Stimulated activated CD4-positive, alpha-beta T cell treated with anti-CD3 and anti-CD28 coated beads, Interleukin-15, amount 100 ng/mL, for 24 hours (primary cell): ENCODE measurements at regions not wholly inside any gene's neighbourhood (a gene's known extent, or its start where the extent isn't known, plus 50 kb on each side); places are given as distances from the start of the nearest gene placed in this dataset.
"Not testable (repeated sequence)": the region's sequence is repeated elsewhere in the genome, so short reads cannot be mapped to it uniquely, and the experiment has no call there.

Experiments used
- DNase-seq: peaks from one replicate; pipeline ENCODE4 v3.0.0-alpha.2; 2020

DNA sequence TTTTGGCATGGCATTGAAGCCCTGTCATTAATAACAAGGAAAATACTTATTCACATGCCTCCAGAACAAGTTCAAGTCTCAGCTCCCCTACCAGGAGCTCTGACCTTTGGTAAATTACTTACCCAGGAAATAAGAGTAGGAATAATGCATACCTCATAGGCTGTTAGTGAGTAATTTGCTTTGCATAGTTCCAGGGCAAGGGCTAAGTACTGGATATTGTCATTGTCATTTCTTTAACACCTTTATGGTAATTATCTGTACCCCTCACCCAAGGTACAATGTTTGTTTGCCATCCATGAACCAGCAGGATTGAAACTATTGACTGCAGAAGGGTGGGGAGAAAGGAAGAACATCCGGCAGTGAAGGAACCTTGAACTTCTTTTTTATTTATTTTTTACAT lies 148.5 kb downstream of the SOX2 start:
- no peak for DNase-seq

DNA sequence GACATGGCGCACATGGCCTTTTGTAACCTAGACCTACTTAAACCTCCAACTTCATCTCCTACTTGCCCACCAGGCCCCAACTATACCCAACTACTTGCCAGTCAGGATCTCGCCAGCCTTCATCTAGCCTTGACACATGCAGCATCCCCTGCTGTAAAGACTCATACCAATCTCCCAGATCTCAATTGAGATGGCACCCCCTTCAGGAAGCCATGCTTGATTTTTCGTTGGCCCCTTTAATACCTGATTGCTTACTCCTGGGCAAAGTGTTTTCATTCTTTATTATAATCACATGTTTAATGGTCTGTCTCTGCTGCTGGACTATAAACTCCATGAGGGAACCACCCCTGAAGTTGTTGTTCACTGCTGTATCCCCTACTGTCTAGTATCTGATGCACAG lies 150.8 kb downstream of the SOX2 start:
- DNase-seq: no peak

DNA sequence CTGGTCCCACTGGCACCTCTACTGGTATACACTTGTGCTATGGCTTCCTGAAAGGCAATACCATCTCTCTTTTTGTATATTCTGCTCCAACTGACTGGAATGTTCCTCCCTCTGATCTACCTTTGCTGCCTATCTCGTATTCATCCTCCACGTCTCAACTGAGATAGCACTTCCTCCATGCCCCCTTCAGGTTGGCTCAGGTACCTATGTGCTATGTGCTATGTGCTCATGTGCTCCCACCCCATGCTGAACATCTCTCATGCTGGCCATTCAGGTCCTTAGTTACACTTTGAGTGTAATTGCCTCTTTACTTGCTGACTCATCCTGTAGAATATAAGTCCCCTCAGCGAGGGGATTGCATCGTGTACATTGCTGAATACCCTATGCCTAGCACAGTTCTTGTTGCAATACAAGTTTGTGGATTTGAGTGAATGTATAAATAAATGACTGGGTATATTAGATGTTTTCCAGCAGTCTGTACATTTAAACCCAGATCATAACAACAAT lies 156.9 kb downstream of the SOX2 start:
- no peak for DNase-seq

DNA sequence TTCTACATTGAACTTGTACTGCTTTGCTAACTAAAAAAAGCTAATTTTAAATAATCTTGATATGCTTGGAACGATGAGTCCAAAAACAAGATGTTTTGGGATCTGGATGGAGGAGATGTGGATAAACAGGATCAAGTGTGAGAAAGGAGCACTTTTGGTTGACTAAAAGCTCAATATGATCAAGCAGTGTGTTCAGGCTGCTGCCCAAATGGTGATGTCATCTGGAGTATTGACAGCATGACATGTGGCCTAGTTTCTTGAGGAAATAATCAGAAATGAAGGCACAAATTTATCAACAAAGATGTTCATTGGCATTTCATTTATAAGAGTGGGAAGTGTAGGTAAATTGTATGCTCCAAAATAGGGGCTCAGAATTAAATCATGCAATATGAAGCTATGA lies 161.2 kb downstream of the SOX2 start:
- no peak for DNase-seq

DNA sequence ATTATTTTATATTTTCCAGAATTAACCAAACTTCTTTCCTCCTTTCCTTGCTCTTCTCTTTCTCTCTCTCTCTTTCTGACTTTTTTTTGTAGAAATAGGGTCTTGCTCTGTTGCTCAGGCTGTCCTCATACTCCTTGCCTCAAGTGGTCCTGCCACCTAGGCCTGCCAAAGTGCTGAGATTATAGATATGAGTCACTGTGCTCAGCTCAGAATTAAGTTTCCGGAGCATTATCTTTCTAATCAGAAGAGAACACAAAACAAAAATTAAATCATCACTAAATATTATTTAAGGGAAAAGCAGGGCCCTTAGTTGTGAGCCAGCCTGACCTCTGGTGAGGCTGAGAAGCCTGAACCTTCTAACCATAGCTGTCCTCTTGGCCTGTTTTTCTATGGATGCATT lies 168.2 kb downstream of the SOX2 start:
- no peak for DNase-seq

DNA sequence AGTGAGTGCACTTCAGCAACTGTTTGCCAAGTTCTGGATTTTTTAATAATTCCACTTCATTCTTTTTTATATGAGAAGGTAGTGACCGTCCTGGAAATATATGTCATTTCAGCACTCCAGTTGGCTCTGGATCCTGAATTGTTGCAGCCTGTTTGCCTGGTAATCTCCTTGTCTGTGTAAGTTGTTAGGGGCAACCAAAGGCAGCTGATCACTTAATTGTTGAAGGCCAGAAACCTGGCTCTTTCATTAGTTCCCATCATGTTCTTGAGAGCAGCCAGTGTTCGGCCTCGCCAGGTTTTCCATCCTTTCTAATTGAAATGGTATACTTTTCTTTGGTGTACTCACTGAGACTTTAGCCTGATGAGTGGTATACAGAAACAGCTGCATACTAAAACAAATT lies 168.6 kb downstream of the SOX2 start:
- DNase-seq: no peak

DNA sequence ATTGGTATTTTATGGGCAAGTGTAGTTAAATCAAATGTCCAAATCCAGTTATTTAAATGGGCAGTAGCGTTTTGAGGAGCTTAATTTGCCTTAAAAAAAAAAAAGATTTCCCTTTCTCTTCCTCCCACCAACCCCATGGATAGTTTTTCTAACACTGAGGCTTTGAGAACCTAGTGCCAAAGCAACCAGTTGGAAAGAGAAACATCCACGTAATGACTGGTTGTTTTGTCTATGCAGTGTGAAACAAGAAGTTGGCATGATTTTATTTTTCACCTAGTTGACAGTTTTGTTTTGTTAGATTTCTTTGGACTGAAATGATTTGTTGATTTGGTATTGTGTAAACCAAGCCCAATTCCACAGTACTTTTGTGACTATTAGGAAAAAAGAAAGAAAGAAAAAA lies 170.0 kb downstream of the SOX2 start:
- no peak for DNase-seq

DNA sequence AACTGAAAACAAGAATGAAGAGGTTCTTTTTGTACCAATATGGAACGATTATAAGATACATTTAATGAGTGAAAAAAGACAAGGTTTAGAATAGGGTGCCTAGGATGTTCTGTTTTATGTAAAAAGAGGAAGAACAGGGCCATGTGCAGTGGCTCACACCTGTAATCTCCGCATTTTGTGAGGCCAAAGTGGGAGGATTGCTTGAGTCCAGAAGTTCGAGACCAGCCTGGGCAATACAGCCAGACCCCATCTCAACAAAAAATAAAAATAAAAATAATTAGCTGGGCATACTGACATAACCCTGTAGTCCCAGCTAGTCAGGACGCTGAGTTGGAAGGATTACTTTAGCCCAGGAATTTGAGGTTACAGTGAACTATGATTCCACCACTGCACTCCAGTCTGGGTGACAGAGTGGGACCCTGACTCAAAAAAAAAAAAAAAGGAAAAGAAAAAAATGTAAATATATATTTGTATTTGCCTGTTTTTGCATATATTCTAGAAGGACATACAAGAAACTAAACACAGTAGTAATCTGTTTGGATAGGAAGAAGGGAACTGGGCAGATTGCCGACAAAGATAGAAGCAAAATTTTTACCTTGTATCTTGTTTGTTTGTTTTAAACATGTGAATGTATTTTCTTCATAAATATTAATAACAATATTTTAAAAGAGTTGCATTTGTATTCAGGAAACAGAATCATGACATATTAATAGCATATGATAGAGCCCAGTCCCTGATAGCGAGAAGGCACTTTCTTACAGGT lies 174.3 kb downstream of the SOX2 start:
- DNase-seq: no peak

DNA sequence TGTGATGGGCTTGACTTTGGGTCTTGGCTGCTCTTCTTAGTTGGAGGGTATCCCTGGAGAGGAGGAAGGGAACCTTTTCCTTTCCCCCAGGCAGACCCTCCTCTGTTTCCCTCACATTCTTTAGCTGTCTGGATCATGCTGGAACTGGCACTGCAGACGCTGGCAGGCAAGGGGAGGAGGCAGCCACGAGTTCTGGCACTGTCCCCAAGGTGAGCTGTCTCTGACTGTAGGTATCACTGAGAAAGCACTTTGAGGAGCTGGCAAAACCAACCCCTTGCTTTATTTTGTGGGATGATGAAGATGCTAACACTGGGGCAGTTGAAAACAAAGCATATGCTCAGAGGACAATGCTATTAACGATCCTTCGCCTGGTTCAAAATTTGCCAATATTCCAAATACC lies 175.0 kb downstream of the SOX2 start:
- DNase-seq: no peak

DNA sequence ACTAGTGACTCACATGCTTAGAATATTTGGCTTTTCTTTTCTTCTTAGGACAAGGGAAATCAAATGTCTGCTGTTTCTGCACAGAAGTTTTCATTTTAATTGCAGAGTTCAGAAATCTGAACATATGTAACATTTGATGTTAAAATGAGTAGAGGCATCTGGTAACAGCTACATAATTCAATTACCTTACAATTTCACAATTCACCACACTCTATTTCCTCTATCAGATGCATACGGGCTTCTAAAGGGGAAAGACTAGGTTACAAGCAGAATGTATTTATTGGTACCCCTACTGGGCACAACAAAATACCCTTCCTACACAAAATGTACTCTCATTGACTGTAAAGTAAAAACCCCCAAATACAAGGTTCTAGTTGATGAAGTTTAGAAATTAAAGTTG lies 176.0 kb downstream of the SOX2 start:
- DNase-seq: no peak

DNA sequence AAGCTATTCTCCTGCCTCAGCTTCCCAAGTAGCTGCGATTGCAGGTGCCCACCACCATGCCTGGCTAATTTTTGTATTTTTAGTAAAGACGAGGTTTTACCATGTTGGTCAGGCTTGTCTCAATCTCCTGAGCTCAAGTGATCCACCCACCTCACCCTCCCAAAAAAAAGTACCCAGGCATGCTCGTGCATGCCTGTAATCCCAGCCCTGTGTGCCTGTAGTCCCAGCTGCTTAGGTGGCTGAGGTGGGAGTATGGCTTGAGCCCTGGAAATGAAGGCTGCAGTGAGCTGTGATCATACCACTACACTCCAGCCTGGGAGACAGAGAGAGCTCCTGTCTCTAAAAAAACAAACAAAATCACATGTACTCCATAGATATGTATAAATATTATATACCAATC lies 176.5 kb downstream of the SOX2 start:
- no peak for DNase-seq

DNA sequence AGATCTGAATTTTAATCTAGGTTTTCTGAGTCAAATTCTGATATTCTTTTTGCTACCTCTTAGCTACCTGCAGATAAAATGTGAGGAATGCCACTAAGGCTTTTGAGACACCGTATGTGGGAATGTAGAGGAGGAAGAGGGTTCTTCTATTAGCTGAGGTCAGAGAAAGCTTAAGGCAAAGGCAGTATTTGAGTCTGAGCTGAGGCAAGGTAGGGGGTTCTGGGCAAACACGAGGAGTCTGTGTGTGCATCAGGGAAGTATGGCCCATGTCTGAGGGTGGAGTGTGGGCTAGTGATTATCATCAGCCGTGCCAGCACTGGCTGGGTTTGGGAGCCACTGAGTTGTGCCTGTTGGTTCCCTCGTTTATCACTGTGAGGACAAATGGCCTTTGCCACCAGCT lies 181.1 kb downstream of the SOX2 start:
- DNase-seq: no peak

DNA sequence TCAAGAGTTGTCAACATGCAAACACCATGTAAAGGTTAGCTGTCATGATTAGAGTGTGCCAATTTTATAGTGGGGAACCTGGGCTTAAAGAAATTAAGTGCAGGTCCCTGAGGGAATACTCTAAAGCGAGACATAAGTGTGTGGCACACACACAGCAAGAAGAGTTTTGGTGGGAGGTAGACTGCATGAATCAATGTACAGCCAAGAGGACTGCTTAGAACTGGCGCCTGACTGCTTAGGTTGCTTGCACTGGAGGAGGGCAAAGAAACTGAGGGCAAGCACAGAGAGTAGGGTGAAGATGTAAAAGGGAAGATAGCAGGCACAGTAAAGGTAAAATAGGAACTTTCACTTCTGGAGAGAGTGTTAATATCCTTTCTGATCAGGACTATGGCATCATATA lies 184.9 kb downstream of the SOX2 start:
- no peak for DNase-seq

DNA sequence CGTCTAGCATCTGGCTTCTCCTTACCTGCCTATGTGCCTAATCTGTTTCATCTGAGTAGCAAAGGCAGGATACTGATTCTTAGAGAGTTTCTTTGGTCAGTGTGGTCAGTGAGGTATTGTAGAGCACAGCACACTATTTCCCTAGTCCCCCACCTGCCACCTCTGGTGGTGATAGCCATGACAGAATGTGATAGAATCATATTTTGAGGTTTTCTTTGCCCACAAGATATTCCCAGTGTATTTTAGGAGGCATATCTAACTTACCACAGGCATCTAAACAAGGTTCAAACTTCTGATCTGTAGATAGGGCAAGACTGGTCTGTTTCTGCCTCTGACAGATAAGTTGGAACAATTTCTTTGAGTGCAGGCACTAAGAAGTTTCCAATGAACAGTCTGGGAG lies 188.0 kb downstream of the SOX2 start:
- no peak for DNase-seq

DNA sequence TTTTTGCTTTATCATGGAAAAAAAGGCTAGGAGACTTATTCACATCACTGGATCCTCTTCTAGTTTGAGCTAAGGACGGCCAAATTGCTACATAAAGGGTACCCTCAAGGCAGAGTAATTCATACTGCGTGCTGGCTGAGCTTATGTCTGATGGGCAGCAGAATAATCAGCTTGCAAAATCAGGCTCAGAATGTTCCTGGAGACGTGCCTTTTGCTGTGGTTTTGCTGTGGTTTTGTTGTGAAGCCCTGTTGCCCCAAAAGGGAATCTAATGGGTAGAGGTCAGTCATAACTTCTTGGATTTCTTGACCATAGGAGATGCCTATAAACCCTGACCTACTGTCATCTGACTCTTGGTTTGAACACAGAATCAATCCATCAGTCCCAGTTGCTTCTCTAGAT lies 189.9 kb downstream of the SOX2 start:
- no peak for DNase-seq

DNA sequence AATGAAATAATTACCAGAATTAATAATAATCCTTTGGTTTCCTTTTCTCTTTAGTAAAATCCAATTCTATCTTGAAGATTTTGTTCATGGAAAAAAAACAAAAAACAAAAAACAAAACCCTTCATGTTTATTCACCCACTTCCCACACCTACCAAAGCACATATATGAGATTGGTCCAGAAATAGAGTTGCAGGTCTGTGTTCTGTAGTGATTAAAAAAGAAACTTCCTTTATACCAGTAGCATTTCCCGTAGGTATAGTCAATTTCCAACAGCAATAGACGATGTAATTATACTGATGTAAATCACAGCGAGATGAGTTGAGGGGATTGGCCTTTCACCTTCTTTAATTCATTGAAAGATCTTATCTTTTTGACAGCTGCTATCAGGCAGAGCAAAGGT lies 194.6 kb downstream of the SOX2 start:
- no peak for DNase-seq

DNA sequence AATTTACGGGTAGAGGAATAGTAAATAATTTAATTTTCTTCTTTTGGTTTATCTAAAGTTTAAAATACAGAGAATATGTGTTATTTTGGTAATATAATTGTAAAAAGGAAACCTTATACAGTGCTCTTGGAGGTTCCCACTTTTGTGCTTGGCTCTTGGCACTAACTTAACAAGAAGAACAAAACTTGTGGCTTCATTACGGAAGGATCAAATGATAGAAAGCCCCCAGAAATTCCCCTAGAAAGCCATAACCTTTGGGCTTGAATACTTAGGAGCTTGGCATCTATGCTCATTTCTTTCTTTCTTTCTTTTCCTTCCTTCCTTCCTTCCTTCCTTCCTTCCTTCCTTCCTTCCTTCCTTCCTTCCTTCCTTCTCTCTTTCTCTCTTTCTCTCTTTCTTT lies 197.5 kb downstream of the SOX2 start:
- DNase-seq: no peak

DNA sequence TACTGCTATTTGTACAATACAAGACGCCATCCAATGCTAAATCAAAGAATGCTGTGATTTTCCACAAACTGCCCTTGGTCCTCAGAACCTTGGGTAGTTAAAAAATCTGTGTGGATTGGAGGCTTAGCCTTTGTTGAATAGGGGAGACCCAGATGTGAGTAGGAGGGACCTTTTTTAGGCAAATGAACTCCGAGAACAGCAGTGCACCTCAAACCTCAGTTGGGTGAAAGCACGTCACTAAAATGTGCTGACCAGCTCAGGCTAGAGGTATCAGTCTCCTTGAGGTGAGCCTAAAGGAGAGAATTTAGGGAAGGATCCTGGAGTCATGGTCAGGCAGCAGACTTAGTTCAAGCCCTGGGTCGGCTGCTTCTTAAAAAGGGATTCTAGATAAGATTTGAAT lies 200.7 kb downstream of the SOX2 start:
- DNase-seq: no peak

DNA sequence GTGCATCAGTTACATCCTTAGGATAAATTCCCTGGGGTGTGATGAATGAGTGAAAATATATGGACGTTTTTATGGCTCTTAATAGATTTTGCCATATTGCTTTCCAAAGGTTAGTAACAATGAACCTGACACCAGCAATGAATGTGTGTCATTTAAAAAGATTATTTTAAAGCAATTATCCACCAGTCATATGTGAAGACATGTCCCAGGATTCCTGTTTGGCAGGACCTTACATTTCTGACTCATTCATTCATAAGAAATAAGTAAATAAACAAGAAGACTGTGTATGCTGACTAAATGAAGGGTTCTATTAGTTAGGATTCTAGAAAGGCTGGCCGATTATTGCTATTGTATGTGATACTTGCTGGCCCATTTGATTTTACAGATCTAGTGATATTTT lies 201.5 kb downstream of the SOX2 start:
- DNase-seq: no peak

DNA sequence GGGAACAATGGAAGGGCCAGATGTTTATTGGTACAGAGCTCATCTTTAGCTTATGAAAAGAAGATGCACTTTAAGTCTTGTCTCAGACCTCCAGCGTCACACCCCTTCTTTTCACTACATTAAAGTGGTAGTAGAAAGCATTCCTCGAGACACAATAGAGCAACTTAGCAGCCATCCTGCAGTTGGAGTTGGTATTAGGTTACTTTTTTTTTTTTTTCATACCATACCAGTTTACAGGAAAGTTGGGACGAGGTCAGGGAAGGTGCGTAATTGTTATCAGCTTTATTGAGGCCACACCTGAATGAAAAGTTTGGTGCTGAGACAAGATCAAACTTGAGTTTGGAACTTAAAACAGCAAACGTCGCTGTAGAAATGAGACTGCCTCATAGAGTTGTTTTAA lies 203.8 kb downstream of the SOX2 start:
- DNase-seq: no peak

DNA sequence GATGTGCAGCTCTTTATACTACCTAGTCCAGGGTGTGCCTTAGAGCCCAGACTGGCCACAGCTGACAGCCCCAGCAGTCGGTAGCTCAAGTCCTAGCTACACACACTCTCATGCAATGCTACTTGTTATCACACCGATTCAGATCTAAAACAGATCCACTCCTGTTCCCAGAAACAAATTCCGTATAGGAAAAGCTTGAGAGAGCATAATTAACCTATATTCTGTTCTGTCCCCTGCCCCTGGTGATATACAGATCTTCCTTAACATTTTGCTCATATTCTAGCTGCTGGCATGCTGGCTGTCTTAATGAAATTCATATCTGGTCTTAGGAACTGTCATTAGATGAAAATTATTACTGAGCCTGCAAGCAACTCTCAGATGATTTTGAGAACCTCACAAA lies 204.3 kb downstream of the SOX2 start:
- no peak for DNase-seq

DNA sequence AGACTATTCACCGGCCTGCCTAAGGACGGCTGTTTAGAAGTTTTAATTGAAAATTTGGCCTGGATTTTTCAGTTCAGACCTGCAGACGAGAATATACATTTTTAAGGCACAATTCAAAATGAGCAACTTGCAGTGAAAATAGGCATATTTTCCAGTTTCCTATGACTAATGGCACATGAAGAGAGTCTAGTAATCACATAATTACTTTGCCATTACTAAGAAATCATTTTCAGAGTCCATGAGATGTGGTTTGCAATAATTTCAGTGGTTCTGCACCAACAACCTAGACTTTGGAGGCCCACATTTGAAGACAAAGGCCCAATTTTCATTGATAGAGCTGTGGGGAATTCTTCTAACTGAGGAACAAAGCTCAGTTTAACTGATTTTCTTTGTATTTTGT lies 205.3 kb downstream of the SOX2 start:
- DNase-seq: no peak

DNA sequence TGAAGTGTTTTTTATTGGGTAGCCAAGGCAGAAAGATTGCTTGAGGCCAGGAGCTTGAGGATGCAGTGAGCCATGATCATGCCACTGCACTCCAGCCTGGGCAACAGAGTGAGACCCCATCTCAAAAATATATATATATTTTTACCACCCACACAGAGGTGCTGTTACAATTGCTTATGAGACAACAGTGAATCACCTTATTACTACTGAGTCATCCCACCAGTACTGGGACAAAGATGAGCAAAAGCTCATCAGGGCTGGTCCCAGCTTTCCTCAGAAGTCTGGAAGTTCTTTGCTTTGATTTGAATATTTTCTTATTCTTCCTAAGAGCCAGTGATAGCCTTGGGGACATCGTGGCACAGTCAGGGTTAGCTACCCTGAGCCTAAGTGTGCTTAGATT lies 207.7 kb downstream of the SOX2 start:
- no peak for DNase-seq

DNA sequence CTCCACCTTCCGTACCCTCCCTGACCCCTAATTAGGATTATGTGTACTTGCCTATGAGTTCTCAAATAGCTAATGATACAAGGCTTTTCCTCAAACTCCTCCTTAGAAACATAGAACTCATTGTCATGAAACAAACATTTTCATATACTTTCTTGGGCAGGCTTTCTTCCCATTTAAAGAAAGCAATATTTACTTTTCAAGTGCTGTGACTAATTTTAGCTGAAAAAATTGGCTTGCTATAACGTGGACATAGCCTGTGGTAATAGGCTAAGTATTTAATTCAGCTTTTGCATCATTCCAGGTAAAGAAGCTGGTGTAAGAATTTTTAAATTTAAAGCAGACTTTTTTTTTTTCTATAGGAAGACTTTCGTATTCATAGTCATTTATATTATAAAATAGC lies 208.7 kb downstream of the SOX2 start:
- DNase-seq: no peak

DNA sequence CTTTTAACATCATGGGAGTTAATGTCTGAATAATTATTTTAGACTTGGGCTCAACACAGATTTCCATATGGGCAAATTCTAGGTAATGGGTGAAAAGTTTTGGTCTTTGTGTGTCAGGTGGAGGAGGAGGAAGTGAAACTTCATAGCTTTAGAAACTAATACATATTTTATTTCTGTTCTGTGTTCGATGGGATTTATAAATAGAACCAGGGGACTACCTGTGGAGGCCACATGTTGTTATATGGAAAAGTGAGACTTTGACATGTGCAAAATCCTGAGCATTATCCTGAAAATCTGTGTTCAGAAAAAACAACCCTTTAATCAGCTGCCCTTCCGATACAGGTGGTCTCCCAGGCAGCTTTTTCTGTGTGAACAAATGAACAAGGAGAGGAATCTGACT lies 209.5 kb downstream of the SOX2 start:
- no peak for DNase-seq

DNA sequence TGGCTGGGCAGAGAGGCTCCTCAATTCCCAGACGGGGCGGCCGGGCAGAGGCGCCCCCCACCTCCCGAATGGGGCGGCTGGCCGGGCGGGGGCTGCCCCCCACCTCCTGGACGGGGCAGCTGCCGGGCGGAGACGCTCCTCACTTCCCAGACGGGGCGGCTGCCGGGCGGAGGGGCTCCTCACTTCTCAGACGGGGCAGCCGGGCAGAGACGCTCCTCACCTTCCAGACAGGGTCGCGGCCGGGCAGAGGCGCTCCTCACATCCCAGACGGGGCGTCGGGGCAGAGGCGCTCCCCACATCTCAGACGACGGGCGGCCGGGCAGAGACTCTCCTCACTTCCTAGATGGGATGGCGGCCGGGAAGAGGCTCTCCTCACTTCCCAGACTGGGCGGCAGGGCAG lies 214.1 kb downstream of the SOX2 start:
- not testable (repeated sequence) for DNase-seq
